H9 (cell line): ENCODE measurements at regions not wholly inside any gene's neighbourhood (a gene's known extent, or its start where the extent isn't known, plus 50 kb on each side); places are given as distances from the start of the nearest gene placed in this dataset.

Experiments
- DNase-seq: peaks from one replicate; pipeline ENCODE4 v3.0.0-alpha.2; 2017
- H2AFZ ChIP-seq: one replicate; pipeline ENCODE4 v1.6.1; 2013; ENCODE audit warnings: mild to moderate bottlenecking, low read length, control low read depth, moderate library complexity
- H2AK5ac ChIP-seq: 2 replicates; pipeline ENCODE4 v1.6.1; 2013; ENCODE audit warnings: low read length, control low read depth, mixed read lengths; ENCODE audit not compliant: insufficient read length
- H2BK120ac ChIP-seq: one replicate; pipeline ENCODE4 v1.6.1; 2013; ENCODE audit warnings: low read depth, mild to moderate bottlenecking, low read length, control low read depth, inconsistent platforms; ENCODE audit not compliant: poor library complexity, severe bottlenecking
- H2BK12ac ChIP-seq: 2 replicates; pipeline ENCODE4 v1.6.1; 2013; ENCODE audit warnings: low read length, control low read depth, mixed read lengths, low read depth; ENCODE audit not compliant: insufficient read length
- H2BK15ac ChIP-seq: 2 replicates; pipeline ENCODE4 v1.6.1; 2013; ENCODE audit warnings: low read depth, low read length, control low read depth
- H2BK20ac ChIP-seq: one replicate; pipeline ENCODE4 v1.6.1; 2013; ENCODE audit warnings: low read depth, mild to moderate bottlenecking, low read length, control low read depth, inconsistent platforms; ENCODE audit not compliant: poor library complexity, severe bottlenecking
- H2BK5ac ChIP-seq: 2 replicates; pipeline ENCODE4 v1.6.1; 2013; ENCODE audit warnings: low read length, control low read depth, mixed read lengths; ENCODE audit not compliant: insufficient read length
- H3K14ac ChIP-seq: 2 replicates; pipeline ENCODE4 v1.6.1; 2013; ENCODE audit warnings: low read length, control low read depth; ENCODE audit not compliant: insufficient read depth
- H3K18ac ChIP-seq: 2 replicates; pipeline ENCODE4 v1.6.1; 2013; ENCODE audit warnings: low read depth, mild to moderate bottlenecking, mixed read lengths, low read length, control low read depth; ENCODE audit not compliant: insufficient read length
- H3K23ac ChIP-seq: 2 replicates; pipeline ENCODE4 v1.6.1; 2013; ENCODE audit warnings: low read length, control low read depth, mixed read lengths, low read depth; ENCODE audit not compliant: insufficient read length
- H3K23me2 ChIP-seq: 2 replicates; pipeline ENCODE4 v1.6.1; 2013; ENCODE audit warnings: low read depth, mild to moderate bottlenecking, mixed read lengths, low read length, control low read depth; ENCODE audit not compliant: insufficient read length, poor library complexity, severe bottlenecking
- H3K27ac ChIP-seq: 2 replicates; pipeline ENCODE4 v1.5.1; 2013; ENCODE audit warnings: low read length, control low read depth, mixed read lengths, low read depth; ENCODE audit not compliant: insufficient read length
- H3K27me3 ChIP-seq: 2 replicates; pipeline ENCODE4 v1.6.1; 2013; ENCODE audit warnings: low read length, control low read depth, inconsistent platforms; ENCODE audit not compliant: insufficient read depth
- H3K4ac ChIP-seq: 2 replicates; pipeline ENCODE4 v1.6.1; 2013; ENCODE audit warnings: low read depth, mild to moderate bottlenecking, control low read depth, inconsistent platforms, low read length, moderate library complexity
- H3K4me1 ChIP-seq: 2 replicates; pipeline ENCODE4 v1.6.1; 2013; ENCODE audit warnings: low read length, control low read depth, inconsistent platforms; ENCODE audit not compliant: insufficient read depth
- H3K4me2 ChIP-seq: 2 replicates; pipeline ENCODE4 v1.6.1; 2013; ENCODE audit warnings: low read length, control low read depth, mixed read lengths; ENCODE audit not compliant: insufficient read length, insufficient read depth
- H3K56ac ChIP-seq: 2 replicates; pipeline ENCODE4 v1.6.1; 2013; ENCODE audit warnings: low read depth, mild to moderate bottlenecking, mixed read lengths, low read length, control low read depth; ENCODE audit not compliant: insufficient read length
- H3K79me1 ChIP-seq: 2 replicates; pipeline ENCODE4 v1.6.1; 2013; ENCODE audit warnings: low read depth, mild to moderate bottlenecking, moderate library complexity, low read length, control low read depth, inconsistent platforms; ENCODE audit not compliant: insufficient read depth, poor library complexity, severe bottlenecking
- H3K79me2 ChIP-seq: 2 replicates; pipeline ENCODE4 v1.6.1; 2013; ENCODE audit warnings: low read length, control low read depth, inconsistent platforms; ENCODE audit not compliant: insufficient read depth
- H3K9ac ChIP-seq: 2 replicates; pipeline ENCODE4 v1.6.1; 2013; ENCODE audit warnings: low read length, control low read depth, mixed read lengths; ENCODE audit not compliant: insufficient read length; ENCODE audit errors: extremely low read depth
- H3K9me3 ChIP-seq: one replicate; pipeline ENCODE4 v1.6.1; 2013; ENCODE audit warnings: low read depth, low read length, inconsistent platforms; ENCODE audit not compliant: control insufficient read depth
- H3T11ph ChIP-seq: one replicate; pipeline ENCODE4 v1.6.1; 2013; ENCODE audit warnings: mild to moderate bottlenecking, low read length, control low read depth, inconsistent platforms
- H4K20me1 ChIP-seq: one replicate; pipeline ENCODE4 v1.6.1; 2013; ENCODE audit not compliant: control insufficient read depth, insufficient read length, insufficient read depth
- H4K5ac ChIP-seq: 2 replicates; pipeline ENCODE4 v1.6.1; 2013; ENCODE audit warnings: low read depth, mild to moderate bottlenecking, mixed read lengths, low read length, control low read depth; ENCODE audit not compliant: insufficient read length
- H4K8ac ChIP-seq: replicated peaks from 2 replicates; pipeline ENCODE4 v1.6.1; 2013; ENCODE audit warnings: low read length, control low read depth, mixed read lengths, low read depth; ENCODE audit not compliant: insufficient read length
- H4K91ac ChIP-seq: 2 replicates; pipeline ENCODE4 v1.6.1; 2013; ENCODE audit warnings: low read depth, mild to moderate bottlenecking, moderate library complexity, mixed read lengths, low read length, control low read depth; ENCODE audit not compliant: insufficient read length
- H3K27ac Mint-ChIP-seq, 3 experiments: 2 replicates in 2 of 3; 3 replicates in 1 of 3; pipeline ENCODE4 v1.8.0; 2020 to 2021; ENCODE audit warnings: mixed read lengths in 3 of 3, mild to moderate bottlenecking in 1 of 3, moderate library complexity in 1 of 3
- H3K27me3 Mint-ChIP-seq: 2 replicates; pipeline ENCODE4 v1.8.0; 2021; ENCODE audit warnings: low read depth, mild to moderate bottlenecking, moderate library complexity, mixed read lengths
- H3K36me3 Mint-ChIP-seq, 3 experiments: 2 replicates in 2 of 3; 3 replicates in 1 of 3; pipeline ENCODE4 v1.8.0; 2020 to 2021; ENCODE audit warnings: low read depth in 3 of 3, mixed read lengths in 3 of 3; ENCODE audit not compliant: insufficient read depth in 1 of 3
- H3K4me1 Mint-ChIP-seq, 2 experiments: 2 replicates each; pipeline ENCODE4 v1.8.0; 2020; ENCODE audit warnings: mixed read lengths in 2 of 2
- H3K4me3 Mint-ChIP-seq, 2 experiments: 2 replicates in 1 of 2; 3 replicates in 1 of 2; pipeline ENCODE4 v1.8.0; 2020 to 2021; ENCODE audit warnings: mild to moderate bottlenecking in 2 of 2, mixed read lengths in 2 of 2, moderate library complexity in 1 of 2
- H3K9me3 Mint-ChIP-seq, 2 experiments: 2 replicates in 1 of 2; 3 replicates in 1 of 2; pipeline ENCODE4 v1.8.0; 2020; ENCODE audit warnings: mild to moderate bottlenecking in 2 of 2, mixed read lengths in 2 of 2, moderate library complexity in 1 of 2
- CTCF ChIP-seq: fragments of 200-600 bp; sonication (generic); conservative IDR thresholded peaks from 3 replicates; pipeline ENCODE4 v1.8.0; 2021; ENCODE audit warnings: antibody characterized with exemption, mild to moderate bottlenecking
- whole genome bisulfite sequencing: extraction: QIAGEN DNeasy Blood & Tissue Kit; methylation state at CpG from one replicate; pipeline ENCODE4 v1.1.7; 2013; ENCODE audit warnings: missing lambda C conversion rate, low lambda C conversion rate, mixed read lengths; ENCODE audit not compliant: insufficient read length; ENCODE audit errors: extremely low coverage; 5-methylcytosine and 5-hydroxymethylcytosine counted together

DNA sequence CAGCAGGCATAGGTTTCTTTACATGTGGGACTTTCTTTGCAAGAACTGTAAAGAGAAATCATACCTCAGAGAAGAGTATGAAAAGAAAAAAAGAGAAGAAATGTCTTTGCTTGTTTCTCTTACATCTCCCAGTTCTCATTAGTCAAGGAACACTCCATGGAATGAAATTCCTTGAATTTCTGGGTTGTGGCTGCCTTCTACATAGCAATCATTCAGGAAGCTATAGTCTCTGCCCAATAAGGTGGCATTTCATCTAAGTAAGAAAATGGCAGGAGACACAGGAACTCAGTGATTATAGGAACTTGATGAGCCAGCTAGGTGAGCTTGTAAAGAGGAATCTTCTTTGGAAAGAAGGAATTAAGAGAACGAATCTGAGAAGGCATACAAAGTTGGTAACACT, 197.0 kb upstream of the FKBP1C start:
- no CpG with 5 or more reads among the region's 1 CpG for WGBS
- no peaks in the 10 kb centered on the region for H3K79me2 ChIP-seq
- no peaks in the 10 kb centered on the region for H3K9me3 ChIP-seq
- no peak for DNase-seq
- H3K56ac ChIP-seq = no peak overlapping the region
- Mint-ChIP-seq H3K36me3 (no peaks in the 10 kb centered on the region), H3K4me1 (peaks cover 3 to 10% of the 10 kb centered on the region in 2 experiments), H3K27me3 (no peaks in the 10 kb centered on the region), H3K4me3 (no peak overlapping the region), H3K9me3 (no peaks in the 10 kb centered on the region), H3K27ac (no peak overlapping the region; a peak in 1 of 7 replicates)
- no peaks in the 10 kb centered on the region for H4K20me1 ChIP-seq
- H2BK12ac ChIP-seq = no peak overlapping the region
- no peak overlapping the region for H4K8ac ChIP-seq
- H2BK15ac ChIP-seq = no peak overlapping the region
- no peak overlapping the region for H3K14ac ChIP-seq
- no peaks in the 10 kb centered on the region for H3K4me1 ChIP-seq
- no peaks in the 10 kb centered on the region for H3K23me2 ChIP-seq
- H3K9ac ChIP-seq = no peak overlapping the region
- H2AK5ac ChIP-seq = no peak overlapping the region
- no peak overlapping the region for H4K91ac ChIP-seq
- TF ChIP-seq CTCF = no peak
- no peak overlapping the region for H2BK120ac ChIP-seq
- no peaks in the 10 kb centered on the region for H3K27me3 ChIP-seq
- no peak overlapping the region for H3K18ac ChIP-seq
- no peak overlapping the region for H3K4me2 ChIP-seq
- no peak overlapping the region for H3T11ph ChIP-seq
- H2AFZ ChIP-seq = peak overlapping the region; percentile 48
- H4K5ac ChIP-seq = no peak overlapping the region
- no peak overlapping the region for H3K23ac ChIP-seq
- no peak overlapping the region for H3K4ac ChIP-seq
- H2BK5ac ChIP-seq = no peak overlapping the region
- no peak overlapping the region for H2BK20ac ChIP-seq
- H3K27ac ChIP-seq = no peak overlapping the region
- no peaks in the 10 kb centered on the region for H3K79me1 ChIP-seq
